HG03342 (cell line): ENCODE measurements at regions not wholly inside any gene's neighbourhood (a gene's known extent, or its start where the extent isn't known, plus 50 kb on each side); places are given as distances from the start of the nearest gene placed in this dataset.
"Not testable (repeated sequence)": the region's sequence is repeated elsewhere in the genome, so short reads cannot be mapped to it uniquely, and the experiment has no call there.

ENCODE experiments used
- ATAC-seq: cut with Tn5 transposase; IDR thresholded peaks from one replicate; pipeline ENCODE4 v1.9.1; 2021; ENCODE audit warnings: mild to moderate bottlenecking, moderate library complexity; ENCODE audit not compliant: unreplicated experiment

- not testable (repeated sequence) for ATAC-seq
Measured at GRCh38 chr9:91021656-91022055, 220.0 kb downstream of the SYK start.

GRCh38 chr9:91023741-91024140, 222.1 kb downstream of the SYK start:
- ATAC-seq: no peak

- ATAC-seq: no peak
Measured at GRCh38 chr9:91024841-91025240, 223.2 kb downstream of the SYK start.

- no peak for ATAC-seq
Measured at GRCh38 chr9:91025856-91026255, 224.2 kb downstream of the SYK start.

GRCh38 chr9:91026266-91026665, 224.6 kb downstream of the SYK start:
- no peak for ATAC-seq

GRCh38 chr9:91027005-91027404, 225.4 kb downstream of the SYK start:
- ATAC-seq: no peak

GRCh38 chr9:91028166-91028827, 226.7 kb downstream of the SYK start:
- no peak for ATAC-seq

GRCh38 chr9:91029650-91030361, 228.2 kb downstream of the SYK start:
- ATAC-seq: no peak

- no peak for ATAC-seq
Measured at GRCh38 chr9:91032121-91032531, 230.5 kb downstream of the SYK start.

- no peak for ATAC-seq
Measured at GRCh38 chr9:91033270-91033669, 231.7 kb downstream of the SYK start.

GRCh38 chr9:91033797-91034196, 232.2 kb downstream of the SYK start:
- no peak for ATAC-seq

- ATAC-seq: no peak
Measured at GRCh38 chr9:91034521-91034920, 232.9 kb downstream of the SYK start.

- no peak for ATAC-seq
Measured at GRCh38 chr9:91034976-91035824, 233.6 kb downstream of the SYK start.

- ATAC-seq: no peak
Measured at GRCh38 chr9:91035825-91036208, 234.2 kb downstream of the SYK start.

- no peak for ATAC-seq
Measured at GRCh38 chr9:91036356-91036755, 234.7 kb downstream of the SYK start.

- no peak for ATAC-seq
Measured at GRCh38 chr9:91036826-91037510, 235.3 kb downstream of the SYK start.

GRCh38 chr9:91037511-91038482, 236.2 kb downstream of the SYK start:
- no peak for ATAC-seq

GRCh38 chr9:91038483-91039124, 237.0 kb downstream of the SYK start:
- ATAC-seq: no peak

GRCh38 chr9:91039125-91039834, 237.7 kb downstream of the SYK start:
- ATAC-seq: no peak
